Suprapubic skin (tissue), 4 donors: ENCODE measurements at regions not wholly inside any gene's neighbourhood (a gene's known extent, or its start where the extent isn't known, plus 50 kb on each side); places are given as distances from the start of the nearest gene placed in this dataset.

Experiments used
- DNase-seq, 2 donors: peaks; one replicate each; pipeline ENCODE4 v3.0.0-alpha.2; 2019; ENCODE audit warnings: low spot score in 2 of 2
- H3K27ac ChIP-seq: fragments of 200-600 bp; sonication (generic); one replicate; pipeline ENCODE4 v1.5.1; 2019
- H3K27me3 ChIP-seq: fragments of 200-600 bp; sonication (generic); one replicate; pipeline ENCODE4 v1.5.1; 2019
- H3K36me3 ChIP-seq: fragments of 200-600 bp; sonication (generic); one replicate; pipeline ENCODE4 v1.5.1; 2019
- H3K4me1 ChIP-seq: fragments of 200-600 bp; sonication (generic); one replicate; pipeline ENCODE4 v1.5.1; 2019
- H3K4me3 ChIP-seq: fragments of 200-600 bp; sonication (generic); one replicate; pipeline ENCODE4 v1.5.1; 2019; ENCODE audit warnings: mild to moderate bottlenecking
- H3K9me3 ChIP-seq: fragments of 200-600 bp; sonication (generic); one replicate; pipeline ENCODE4 v1.5.1; 2019
- EP300 ChIP-seq: sonication (generic); formaldehyde crosslinking; IDR thresholded peaks from one replicate; pipeline ENCODE4 v1.6.1; 2017; ENCODE audit warnings: antibody characterized with exemption
- POLR2A ChIP-seq, 2 donors: fragments of 450-650 bp; IDR thresholded peaks; one replicate each; pipeline ENCODE4 v1.6.1; 2017; ENCODE audit warnings: antibody characterized with exemption in 2 of 2, mild to moderate bottlenecking in 2 of 2, moderate library complexity in 2 of 2
- POLR2AphosphoS5 ChIP-seq, 3 donors: sonication (generic); formaldehyde crosslinking; IDR thresholded peaks; one replicate each; pipeline ENCODE4 v1.6.1; 2017; ENCODE audit warnings: antibody characterized with exemption in 3 of 3
- WGBS: methylation state at CpG from one replicate; pipeline ENCODE4 v1.1.5; 2018; 5-methylcytosine and 5-hydroxymethylcytosine counted together
- TF ChIP-seq, protein P1 (sequence below), 2 donors: fragments of 200-600 bp in 1 of 2; fragments of 450-650 bp in 1 of 2; sonication (generic) in 1 of 2; IDR thresholded peaks; one replicate each; pipeline ENCODE4 v1.5.1; 2016 to 2019; ENCODE audit warnings: antibody characterized with exemption in 2 of 2, mild to moderate bottlenecking in 1 of 2, moderate library complexity in 1 of 2

- no peak for DNase-seq
- Histone ChIP-seq H3K36me3 (no peaks in the 10 kb centered on the region), H3K4me1 (no peaks in the 10 kb centered on the region), H3K4me3 (no peak overlapping the region), H3K9me3 (no peaks in the 10 kb centered on the region), H3K27ac (no peak overlapping the region), H3K27me3 (no peaks in the 10 kb centered on the region)
- TF ChIP-seq EP300 (no peak), POLR2AphosphoS5 (IDR thresholded peaks at IDR 0.05) (no peak), POLR2A (IDR thresholded peaks at IDR 0.05) (no peak)
- TF ChIP-seq, protein P1, sequence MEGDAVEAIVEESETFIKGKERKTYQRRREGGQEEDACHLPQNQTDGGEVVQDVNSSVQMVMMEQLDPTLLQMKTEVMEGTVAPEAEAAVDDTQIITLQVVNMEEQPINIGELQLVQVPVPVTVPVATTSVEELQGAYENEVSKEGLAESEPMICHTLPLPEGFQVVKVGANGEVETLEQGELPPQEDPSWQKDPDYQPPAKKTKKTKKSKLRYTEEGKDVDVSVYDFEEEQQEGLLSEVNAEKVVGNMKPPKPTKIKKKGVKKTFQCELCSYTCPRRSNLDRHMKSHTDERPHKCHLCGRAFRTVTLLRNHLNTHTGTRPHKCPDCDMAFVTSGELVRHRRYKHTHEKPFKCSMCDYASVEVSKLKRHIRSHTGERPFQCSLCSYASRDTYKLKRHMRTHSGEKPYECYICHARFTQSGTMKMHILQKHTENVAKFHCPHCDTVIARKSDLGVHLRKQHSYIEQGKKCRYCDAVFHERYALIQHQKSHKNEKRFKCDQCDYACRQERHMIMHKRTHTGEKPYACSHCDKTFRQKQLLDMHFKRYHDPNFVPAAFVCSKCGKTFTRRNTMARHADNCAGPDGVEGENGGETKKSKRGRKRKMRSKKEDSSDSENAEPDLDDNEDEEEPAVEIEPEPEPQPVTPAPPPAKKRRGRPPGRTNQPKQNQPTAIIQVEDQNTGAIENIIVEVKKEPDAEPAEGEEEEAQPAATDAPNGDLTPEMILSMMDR (IDR thresholded peaks at IDR 0.05), result no peak
- 21% methylated on average over 1 of the region's 1 CpG for WGBS
Observed at GRCh38 chr12:87059231-87059630, 803.0 kb upstream of the MGAT4C start.

DNA sequence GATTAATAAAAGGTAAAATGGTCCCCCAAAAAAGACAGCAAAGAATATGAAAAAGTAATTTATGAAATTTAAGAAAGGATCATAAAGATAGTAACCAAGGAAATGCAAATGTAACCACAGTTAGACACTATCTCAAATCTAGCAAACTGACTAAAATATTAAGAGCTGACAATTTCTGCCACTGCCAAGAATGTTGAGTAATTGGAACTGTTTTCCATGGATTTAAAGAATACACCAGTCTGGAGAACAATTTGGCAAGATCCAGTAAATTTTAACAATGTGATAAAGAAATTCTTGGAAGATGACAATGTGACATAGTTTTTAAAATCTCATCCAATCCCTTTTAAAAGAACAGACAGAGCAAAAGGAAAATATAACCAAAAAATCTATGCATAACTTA lies 798.0 kb upstream of the MGAT4C start:
- H3K4me1 ChIP-seq, result no peaks in the 10 kb centered on the region
- DNase-seq, result no peak
- H3K36me3 ChIP-seq, result no peaks in the 10 kb centered on the region
- H3K27me3 ChIP-seq, result no peaks in the 10 kb centered on the region
- no peak overlapping the region for H3K27ac ChIP-seq
- TF ChIP-seq, protein P1 (IDR thresholded peaks at IDR 0.05), result no peak
- no peak for TF ChIP-seq EP300
- no peak for TF ChIP-seq POLR2AphosphoS5 (IDR thresholded peaks at IDR 0.05)
- TF ChIP-seq POLR2A (IDR thresholded peaks at IDR 0.05), result no peak
- H3K4me3 ChIP-seq, result no peak overlapping the region
- H3K9me3 ChIP-seq, result no peaks in the 10 kb centered on the region

- Histone ChIP-seq H3K4me1 (no peaks in the 10 kb centered on the region), H3K27ac (no peak overlapping the region), H3K4me3 (no peak overlapping the region), H3K27me3 (no peaks in the 10 kb centered on the region), H3K36me3 (no peaks in the 10 kb centered on the region), H3K9me3 (no peaks in the 10 kb centered on the region)
- TF ChIP-seq POLR2A (IDR thresholded peaks at IDR 0.05), result no peak
- TF ChIP-seq, protein P1 (IDR thresholded peaks at IDR 0.05), result no peak
- no peak for TF ChIP-seq POLR2AphosphoS5 (IDR thresholded peaks at IDR 0.05)
- TF ChIP-seq EP300, result no peak
- WGBS, result 73% methylated on average over 1 of the region's 1 CpG
- DNase-seq, result no peak
Observed at GRCh38 chr12:87051621-87052020, 795.4 kb upstream of the MGAT4C start.

GRCh38 chr12:87047691-87048090 lies 791.5 kb upstream of the MGAT4C start:
- no peak for DNase-seq
- H3K27me3 ChIP-seq, result no peaks in the 10 kb centered on the region
- H3K4me1 ChIP-seq, result no peaks in the 10 kb centered on the region
- no peak overlapping the region for H3K27ac ChIP-seq
- no peak overlapping the region for H3K4me3 ChIP-seq
- no peaks in the 10 kb centered on the region for H3K36me3 ChIP-seq
- no peaks in the 10 kb centered on the region for H3K9me3 ChIP-seq
- WGBS, result 93% methylated on average over 3 of the region's 3 CpGs
- TF ChIP-seq EP300 (no peak), POLR2A (IDR thresholded peaks at IDR 0.05) (no peak), POLR2AphosphoS5 (IDR thresholded peaks at IDR 0.05) (no peak)
- TF ChIP-seq, protein P1 (IDR thresholded peaks at IDR 0.05), result no peak

GRCh38 chr12:87039536-87039935 lies 783.3 kb upstream of the MGAT4C start:
- no peak overlapping the region for H3K27ac ChIP-seq
- no peak overlapping the region for H3K4me3 ChIP-seq
- no peak for DNase-seq
- H3K27me3 ChIP-seq, result no peaks in the 10 kb centered on the region
- H3K4me1 ChIP-seq, result no peaks in the 10 kb centered on the region
- H3K9me3 ChIP-seq, result no peaks in the 10 kb centered on the region
- H3K36me3 ChIP-seq, result no peaks in the 10 kb centered on the region
- TF ChIP-seq POLR2AphosphoS5 (IDR thresholded peaks at IDR 0.05), result no peak
- TF ChIP-seq POLR2A (IDR thresholded peaks at IDR 0.05), result no peak
- no peak for TF ChIP-seq EP300
- TF ChIP-seq, protein P1 (IDR thresholded peaks at IDR 0.05), result no peak
- WGBS, result 88% methylated on average over 1 of the region's 1 CpG
